HTR-8/SVneo (cell line): ENCODE measurements at regions not wholly inside any gene's neighbourhood (a gene's known extent, or its start where the extent isn't known, plus 50 kb on each side); places are given as distances from the start of the nearest gene placed in this dataset.

Experiments
- DNase-seq: peaks from one replicate; pipeline ENCODE4 v3.0.0; 2011; ENCODE audit warnings: low spot score, mixed read lengths; ENCODE audit not compliant: insufficient read length
- FAIRE-seq: peaks from 2 replicates; lab custom pipeline; 2011; peaks lifted over from hg19 to GRCh38; lab: Jason Lieb, UNC

DNA sequence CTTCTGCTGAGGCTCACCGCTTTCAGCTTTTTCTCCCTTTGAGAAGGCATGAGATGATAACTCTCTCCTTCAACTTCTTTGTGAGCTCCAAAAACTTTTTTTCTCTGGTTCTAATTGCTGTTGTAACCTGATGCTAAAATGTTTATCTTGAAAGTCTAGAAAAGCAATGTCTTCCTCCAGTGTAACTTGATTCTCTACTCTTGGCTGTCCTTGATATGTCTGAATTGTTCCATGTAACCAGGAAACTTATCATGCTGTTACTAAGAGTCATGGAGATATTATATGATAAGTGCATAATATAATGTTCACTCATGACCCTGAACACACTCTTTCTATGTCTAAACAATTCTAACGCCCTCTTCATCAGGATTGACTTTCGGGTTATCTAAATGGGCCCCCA, 128.0 kb upstream of the ABCA1 start:
- DNase-seq (no peak), FAIRE-seq (no peak)

- DNase-seq (no peak), FAIRE-seq (no peak)
Observed at GRCh38 chr9:105057551-105057950, 129.6 kb upstream of the ABCA1 start.

- FAIRE-seq (no peak), DNase-seq (no peak)
Observed at GRCh38 chr9:105059252-105059651, 131.3 kb upstream of the ABCA1 start.

DNA sequence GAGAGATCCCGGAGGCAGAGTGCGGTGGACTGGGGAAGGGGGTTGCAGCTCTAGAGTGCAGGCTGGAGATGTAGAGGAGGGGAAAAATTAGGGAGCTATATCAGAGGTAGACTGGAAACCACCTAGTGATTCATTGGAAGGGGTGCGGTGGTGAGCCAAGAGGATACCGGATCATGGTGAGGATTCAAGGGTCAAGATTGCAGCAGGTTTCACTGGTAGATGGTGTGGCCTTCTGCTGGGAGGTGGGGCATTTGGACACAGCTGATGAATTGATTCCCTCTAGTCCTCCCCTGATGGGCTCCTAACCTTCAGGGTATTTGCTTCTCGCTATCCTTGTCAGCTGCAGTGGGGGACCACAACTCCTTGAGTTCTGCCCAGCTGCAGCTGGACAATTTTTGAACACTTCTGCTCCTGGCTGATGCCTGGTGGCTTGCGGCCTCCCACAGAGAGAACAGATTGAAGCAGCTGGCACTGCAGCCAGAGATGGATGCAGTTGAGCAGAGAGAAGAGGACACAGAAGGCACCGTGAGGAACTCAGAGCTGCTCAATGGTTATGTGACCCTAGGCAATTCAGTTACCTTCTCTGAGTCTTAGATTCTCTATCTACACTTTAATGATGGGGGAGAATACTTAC, 134.4 kb upstream of the ABCA1 start:
- DNase-seq (no peak), FAIRE-seq (no peak)

- peak; percentile 28 for FAIRE-seq
Observed at GRCh38 chr9:105064248-105065097, 136.5 kb upstream of the ABCA1 start.

DNA sequence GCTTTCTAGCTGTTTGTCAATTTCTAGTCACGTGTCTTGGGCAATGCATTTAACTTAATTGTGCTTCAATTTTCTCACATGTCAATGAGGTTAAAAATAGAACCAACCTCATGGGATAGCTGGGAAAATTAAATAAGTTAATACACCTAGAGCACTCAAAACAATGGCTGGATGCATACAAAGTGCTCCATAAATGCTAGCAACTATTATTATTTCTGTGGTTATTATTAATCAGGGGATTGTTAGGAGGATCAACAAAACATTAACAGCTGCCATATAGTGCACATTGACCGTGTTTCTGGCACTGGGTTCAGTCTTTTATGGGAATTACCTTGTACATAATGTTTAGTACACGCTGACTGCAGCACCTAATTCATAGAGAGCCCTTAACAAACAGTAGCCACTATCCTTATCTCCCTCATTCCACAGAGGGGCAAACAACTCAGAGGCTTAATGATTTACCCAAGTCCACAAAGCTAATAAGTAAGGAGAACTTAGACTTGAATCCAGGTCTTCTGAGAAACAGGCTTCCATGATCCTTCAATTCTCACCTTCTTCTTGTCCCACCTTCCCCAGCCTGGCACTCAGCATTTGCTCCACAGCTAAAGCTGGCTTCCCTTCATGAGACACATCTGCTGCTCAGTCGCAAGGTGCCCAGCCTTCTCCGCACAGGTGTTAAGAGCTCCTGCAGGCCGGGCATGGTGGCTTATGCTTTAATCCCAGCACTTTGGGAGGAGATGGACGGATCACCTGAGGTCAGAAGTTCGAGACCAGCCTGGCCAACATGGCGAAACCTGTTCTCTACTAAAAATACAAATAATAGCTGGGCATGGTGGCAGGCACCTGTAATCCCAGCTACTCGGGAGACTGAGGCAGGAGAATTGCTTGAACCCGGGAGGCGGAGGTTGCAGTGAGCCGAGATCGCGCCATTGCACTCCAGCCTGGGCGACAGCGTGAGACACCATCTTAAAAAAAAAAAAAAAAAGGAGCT, 137.4 kb upstream of the ABCA1 start:
- no peak for FAIRE-seq

More at GRCh38 chr9:105064248-105065097, 136.5 kb upstream of the ABCA1 start:
- peak; percentile 79 for DNase-seq

GRCh38 chr9:105066275-105066865, 138.4 kb upstream of the ABCA1 start:
- no peak for DNase-seq
- FAIRE-seq = no peak

More for the DNA sequence above, 137.4 kb upstream of the ABCA1 start:
- DNase-seq = no peak

GRCh38 chr9:105067895-105068580, 140.1 kb upstream of the ABCA1 start:
- FAIRE-seq (no peak), DNase-seq (no peak)

GRCh38 chr9:105069285-105069684, 141.3 kb upstream of the ABCA1 start:
- no peak for FAIRE-seq
- no peak for DNase-seq

- FAIRE-seq = no peak
- DNase-seq = no peak
Observed at GRCh38 chr9:105069696-105070095, 141.7 kb upstream of the ABCA1 start.

DNA sequence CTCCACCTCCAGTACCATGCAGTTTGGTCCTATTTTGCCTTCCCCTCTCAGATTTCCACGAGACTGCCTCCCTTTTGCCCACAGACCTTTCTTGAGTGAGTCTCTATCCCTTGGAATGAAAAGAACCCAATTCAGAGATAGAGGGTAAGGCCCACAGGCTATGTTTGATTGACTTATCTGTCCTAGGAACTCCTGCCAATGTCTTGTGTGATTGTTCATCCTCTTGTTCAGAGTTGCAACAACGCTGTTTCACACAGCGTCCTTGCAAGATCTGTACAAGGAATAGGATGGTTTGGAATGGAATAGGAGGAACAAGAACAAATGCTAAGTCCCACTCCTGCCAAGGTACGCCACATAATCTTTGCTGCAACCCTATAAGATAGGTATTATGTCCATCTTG, 142.2 kb upstream of the ABCA1 start:
- DNase-seq (no peak), FAIRE-seq (no peak)

GRCh38 chr9:105072476-105072875, 144.5 kb upstream of the ABCA1 start:
- FAIRE-seq (no peak), DNase-seq (no peak)

DNA sequence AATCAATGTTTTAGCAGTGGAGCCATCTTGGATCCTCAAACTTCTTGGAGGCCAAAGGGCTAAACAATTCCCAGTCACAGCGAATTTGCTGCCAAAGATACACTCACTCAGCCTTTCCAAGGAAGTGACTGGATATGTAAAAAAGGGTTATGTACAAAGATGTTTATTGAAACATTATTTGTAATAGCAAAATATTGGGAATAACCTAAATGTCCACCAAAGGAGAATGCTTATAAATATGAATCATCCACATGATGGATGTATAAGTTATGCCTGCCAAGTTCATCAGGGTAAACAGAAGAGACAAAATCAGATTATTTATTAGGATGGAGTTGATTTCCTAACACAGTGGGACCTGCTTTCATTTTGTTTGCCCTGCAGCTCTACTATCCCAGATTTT, 145.2 kb upstream of the ABCA1 start:
- FAIRE-seq (no peak), DNase-seq (no peak)

DNA sequence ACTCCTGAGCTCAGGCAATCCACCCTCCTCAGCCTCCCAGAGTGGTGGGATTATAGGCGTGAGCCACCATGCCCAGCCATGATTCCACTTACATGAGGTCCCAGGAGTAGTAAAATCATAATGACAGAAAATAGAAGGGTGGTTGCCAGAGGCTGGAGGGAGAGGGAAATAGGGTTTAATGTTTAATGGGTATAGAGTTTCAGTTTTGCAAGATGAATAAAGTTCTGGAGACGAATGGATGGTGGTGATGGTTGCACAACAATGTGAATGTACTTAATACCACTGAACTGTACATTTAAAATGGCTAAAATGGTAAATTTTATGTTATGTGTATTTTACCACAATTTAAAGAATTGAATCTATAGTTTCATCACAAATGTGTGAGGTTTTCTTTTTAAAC, 146.5 kb upstream of the ABCA1 start:
- DNase-seq (no peak), FAIRE-seq (no peak)

GRCh38 chr9:105076729-105077128, 148.8 kb upstream of the ABCA1 start:
- FAIRE-seq = no peak

GRCh38 chr9:105079457-105079856, 151.5 kb upstream of the ABCA1 start:
- FAIRE-seq (no peak), DNase-seq (no peak)

More at GRCh38 chr9:105076729-105077128, 148.8 kb upstream of the ABCA1 start:
- DNase-seq = no peak

GRCh38 chr9:105082843-105083242, 154.9 kb upstream of the ABCA1 start:
- FAIRE-seq = no peak
- DNase-seq = no peak

- FAIRE-seq (no peak), DNase-seq (no peak)
Observed at GRCh38 chr9:105083256-105083655, 155.3 kb upstream of the ABCA1 start.
